ENCODE measurements at regions not wholly inside any gene's neighbourhood (a gene's known extent, or its start where the extent isn't known, plus 50 kb on each side); places are given as distances from the start of the nearest gene placed in this dataset.

GRCh38 chr3:152123457-152123856 is 145.3 kb upstream of the MBNL1 start:
- no peak for TF ChIP-seq CTCF (IDR thresholded peaks at IDR 0.05 in 8 of 11, conservative IDR thresholded peaks at IDR 0.05 in 3 of 11)
- no peak for TF ChIP-seq POLR2AphosphoS5 (IDR thresholded peaks at IDR 0.05)
- no peak for TF ChIP-seq POLR2A (IDR thresholded peaks at IDR 0.05)
- intact Hi-C loops (cut with DNase I; ENCODE audit: low total_unique reads) = no loop called here
- Histone ChIP-seq H3K27ac (no peak overlapping the region), H3K4me1 (no peaks in the 10 kb centered on the region), H3K36me3 (no peaks in the 10 kb centered on the region), H3K9me3 (no peaks in the 10 kb centered on the region), H3K27me3 (replicated peaks in 1 of 7) (no peaks in the 10 kb centered on the region), H3K4me3 (no peak overlapping the region)
- 89 to 95% (median 91%) methylated on average over 1 of the region's 1 CpG for WGBS, 5 donors
- DNase-seq = no peak

DNA sequence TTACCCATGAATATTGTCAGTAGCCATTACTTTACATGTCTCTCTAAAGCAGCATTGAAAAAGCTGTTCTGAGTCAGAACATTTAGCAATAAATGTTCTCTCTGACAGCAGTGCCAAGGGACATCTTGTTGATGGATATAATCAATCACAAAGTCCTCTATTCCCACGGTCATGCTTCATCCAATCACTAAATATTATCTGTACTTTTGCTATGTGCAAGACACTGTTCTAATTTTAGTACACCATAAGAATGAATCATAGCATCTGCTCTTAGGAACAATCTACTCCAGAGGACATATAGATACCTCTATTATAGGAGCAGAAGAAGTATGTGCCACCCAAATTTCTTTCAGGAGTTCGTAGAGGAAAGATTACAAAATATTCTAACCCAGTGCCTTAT is 142.5 kb upstream of the MBNL1 start:
- TF ChIP-seq CTCF (IDR thresholded peaks at IDR 0.05 in 8 of 11, conservative IDR thresholded peaks at IDR 0.05 in 3 of 11) (no peak), POLR2A (IDR thresholded peaks at IDR 0.05) (no peak), POLR2AphosphoS5 (IDR thresholded peaks at IDR 0.05) (no peak)
- Histone ChIP-seq H3K27ac (no peak overlapping the region), H3K4me1 (no peaks in the 10 kb centered on the region), H3K4me3 (no peak overlapping the region), H3K36me3 (no peaks in the 10 kb centered on the region), H3K27me3 (replicated peaks in 1 of 7) (no peaks in the 10 kb centered on the region), H3K9me3 (no peaks in the 10 kb centered on the region)
- DNase-seq = no peak
- 77 to 88% (median 79%) methylated on average over 2 of the region's 2 CpGs for WGBS, 5 donors
- intact Hi-C loops (cut with DNase I; ENCODE audit: low total_unique reads) = no loop called here

DNA sequence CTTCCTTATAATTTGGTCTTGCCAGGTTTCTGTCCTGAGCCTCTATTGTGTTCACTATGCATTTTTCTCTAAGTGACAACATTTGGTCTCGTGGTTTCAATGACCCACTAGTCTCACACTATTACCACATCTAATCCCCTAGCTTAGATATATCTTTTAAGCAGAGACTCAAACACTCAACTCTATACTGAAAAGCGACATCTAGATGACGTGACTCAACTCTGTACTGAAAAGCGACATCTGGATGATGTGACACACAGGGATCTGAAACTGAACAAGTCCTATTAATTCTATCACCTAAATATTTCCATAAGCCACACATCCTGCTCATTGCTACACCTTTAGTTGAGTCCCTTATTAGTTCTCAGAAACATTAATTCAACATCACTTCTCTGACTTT is 141.7 kb upstream of the MBNL1 start:
- H3K36me3 ChIP-seq = no peaks in the 10 kb centered on the region
- H3K4me1 ChIP-seq = no peaks in the 10 kb centered on the region
- intact Hi-C loops (cut with DNase I; ENCODE audit: low total_unique reads) = no loop called here
- no peaks in the 10 kb centered on the region for H3K27me3 ChIP-seq (replicated peaks in 1 of 7)
- no peak for DNase-seq
- 68 to 84% (median 72%) methylated on average over 4 of the region's 4 CpGs for WGBS, 5 donors
- TF ChIP-seq POLR2AphosphoS5 (IDR thresholded peaks at IDR 0.05) (no peak), POLR2A (IDR thresholded peaks at IDR 0.05) (no peak), CTCF (IDR thresholded peaks at IDR 0.05 in 8 of 11, conservative IDR thresholded peaks at IDR 0.05 in 3 of 11) (no peak)
- H3K9me3 ChIP-seq = no peaks in the 10 kb centered on the region
- H3K4me3 ChIP-seq = no peak overlapping the region
- no peak overlapping the region for H3K27ac ChIP-seq

DNA sequence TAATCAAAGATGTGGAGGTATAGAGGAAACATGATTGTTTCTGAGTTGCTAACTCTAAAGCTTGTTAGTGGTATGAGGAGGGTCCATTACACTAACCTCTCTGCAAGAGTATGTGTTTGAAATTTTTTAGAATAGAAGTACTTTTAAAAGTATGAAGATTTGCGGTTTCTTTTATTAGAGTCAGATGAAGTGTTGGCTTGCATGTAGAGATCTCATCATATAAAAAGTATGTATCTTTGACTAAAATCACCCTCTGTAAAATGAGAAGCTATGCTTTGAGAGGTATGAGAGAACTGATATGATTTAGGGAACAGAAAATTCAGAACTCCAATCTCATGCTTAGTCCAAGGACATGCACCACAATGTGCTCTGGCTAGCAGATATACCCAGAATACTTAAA is 140.4 kb upstream of the MBNL1 start:
- intact Hi-C loops (cut with DNase I; ENCODE audit: low total_unique reads) = no loop called here
- H3K4me3 ChIP-seq = no peak overlapping the region
- no peaks in the 10 kb centered on the region for H3K9me3 ChIP-seq
- no peak for DNase-seq
- H3K27ac ChIP-seq = no peak overlapping the region
- H3K36me3 ChIP-seq = no peaks in the 10 kb centered on the region
- H3K27me3 ChIP-seq (replicated peaks in 1 of 7) = no peaks in the 10 kb centered on the region
- TF ChIP-seq POLR2AphosphoS5 (IDR thresholded peaks at IDR 0.05) = no peak
- TF ChIP-seq POLR2A (IDR thresholded peaks at IDR 0.05) = no peak
- no peak for TF ChIP-seq CTCF (IDR thresholded peaks at IDR 0.05 in 8 of 11, conservative IDR thresholded peaks at IDR 0.05 in 3 of 11)
- H3K4me1 ChIP-seq = no peaks in the 10 kb centered on the region
- 52 to 97% (median 89%) methylated on average over 1 of the region's 1 CpG for WGBS, 5 donors
